ENCODE measurements at regions not wholly inside any gene's neighbourhood (a gene's known extent, or its start where the extent isn't known, plus 50 kb on each side); places are given as distances from the start of the nearest gene placed in this dataset.

GRCh38 chr11:81004576-81004975, 1563.7 kb upstream of the TENM4 start (continued):
- no peak for TF ChIP-seq OSR1 (CRISPR knock-in tag; IDR thresholded peaks at IDR 0.05)

GRCh38 chr11:81002374-81002773, 1561.5 kb upstream of the TENM4 start:
- no peak for ATAC-seq
- no peak for TF ChIP-seq TCF4 (CRISPR knock-in tag; IDR thresholded peaks at IDR 0.05; ENCODE audit: borderline replicate concordance)
- no peak for TF ChIP-seq PPARA (CRISPR knock-in tag; IDR thresholded peaks at IDR 0.05; ENCODE audit: borderline replicate concordance)
- TF ChIP-seq ZC3H10 (CRISPR knock-in tag; IDR thresholded peaks at IDR 0.05): no peak
- no peak for TF ChIP-seq CSDC2 (CRISPR knock-in tag; IDR thresholded peaks at IDR 0.05)
- no peak for TF ChIP-seq ZNF565 (CRISPR knock-in tag; conservative IDR thresholded peaks at IDR 0.05; ENCODE audit: low read depth)
- no peak for TF ChIP-seq ZNF8 (CRISPR knock-in tag; IDR thresholded peaks at IDR 0.05)
- no peak for TF ChIP-seq TSHZ2 (CRISPR knock-in tag; IDR thresholded peaks at IDR 0.05)
- no peak for TF ChIP-seq RARB (CRISPR knock-in tag; IDR thresholded peaks at IDR 0.05)
- TF ChIP-seq CSRNP3 (CRISPR knock-in tag; IDR thresholded peaks at IDR 0.05): no peak
- no peak for TF ChIP-seq ARNTL (CRISPR knock-in tag; IDR thresholded peaks at IDR 0.05; ENCODE audit: borderline replicate concordance, low read depth)
- TF ChIP-seq ESRRG (CRISPR knock-in tag; IDR thresholded peaks at IDR 0.05): no peak
- TF ChIP-seq OSR1 (CRISPR knock-in tag; IDR thresholded peaks at IDR 0.05): no peak
- no peak for TF ChIP-seq TOX (CRISPR knock-in tag; IDR thresholded peaks at IDR 0.05; ENCODE audit: borderline replicate concordance)
- no peak for TF ChIP-seq ZFP3 (CRISPR knock-in tag; IDR thresholded peaks at IDR 0.05)
- no peak for TF ChIP-seq ZFP30 (CRISPR knock-in tag; IDR thresholded peaks at IDR 0.05)
- no peak for TF ChIP-seq PATZ1 (CRISPR knock-in tag; IDR thresholded peaks at IDR 0.05; ENCODE audit: borderline replicate concordance)
- TF ChIP-seq BACH2 (CRISPR knock-in tag; IDR thresholded peaks at IDR 0.05; ENCODE audit: borderline replicate concordance): no peak
- TF ChIP-seq ISL1 (CRISPR knock-in tag; IDR thresholded peaks at IDR 0.05): no peak
- TF ChIP-seq GLIS3 (CRISPR knock-in tag; IDR thresholded peaks at IDR 0.05): no peak

- TF ChIP-seq POU6F1 (CRISPR knock-in tag; IDR thresholded peaks at IDR 0.05; ENCODE audit: borderline replicate concordance, low read depth): no peak
- TF ChIP-seq ZFP3 (CRISPR knock-in tag; IDR thresholded peaks at IDR 0.05): no peak
- TF ChIP-seq ESRRG (CRISPR knock-in tag; IDR thresholded peaks at IDR 0.05): no peak
- TF ChIP-seq SNAI2 (CRISPR knock-in tag; IDR thresholded peaks at IDR 0.05): no peak
- no peak for TF ChIP-seq RARB (CRISPR knock-in tag; IDR thresholded peaks at IDR 0.05)
- no peak for TF ChIP-seq ISL1 (CRISPR knock-in tag; IDR thresholded peaks at IDR 0.05)
- no peak for TF ChIP-seq ARNTL (CRISPR knock-in tag; IDR thresholded peaks at IDR 0.05; ENCODE audit: borderline replicate concordance, low read depth)
- TF ChIP-seq OSR1 (CRISPR knock-in tag; IDR thresholded peaks at IDR 0.05): no peak
- TF ChIP-seq ZC3H10 (CRISPR knock-in tag; IDR thresholded peaks at IDR 0.05): no peak
- no peak for TF ChIP-seq CSRNP3 (CRISPR knock-in tag; IDR thresholded peaks at IDR 0.05)
- no peak for ATAC-seq
Measured at GRCh38 chr11:81000735-81001134, 1559.9 kb upstream of the TENM4 start.

Data from SK-N-SH treated with all-trans-retinoic acid at 6 μM for 48 hours (cell line).